Spleen (tissue), 7 donors: ENCODE measurements at regions not wholly inside any gene's neighbourhood (a gene's known extent, or its start where the extent isn't known, plus 50 kb on each side); places are given as distances from the start of the nearest gene placed in this dataset.

Experiments
- POLR2A ChIP-seq, 3 donors: fragments of 450-650 bp; IDR thresholded peaks; one replicate each; pipeline ENCODE4 v1.5.1; 2017; ENCODE audit warnings: antibody characterized with exemption in 3 of 3, mild to moderate bottlenecking in 1 of 3
- TF ChIP-seq, protein P1 (sequence below), 11 experiments: fragments of 200-600 bp in 7 of 11; fragments of 450-650 bp in 4 of 11; sonication (generic) in 4 of 11; IDR thresholded peaks in 8 of 11; conservative IDR thresholded peaks in 3 of 11; 1 replicate in 7 of 11; 2 replicates in 4 of 11; pipeline versions ENCODE4 v1.4.0 to v1.8.0; 2016 to 2021; ENCODE audit warnings: antibody characterized with exemption in 11 of 11, inconsistent platforms in 4 of 11, mild to moderate bottlenecking in 1 of 11
- donor health status: DM: no; HTN: no; CAD: no; lungs with moderate emphysema.
- donor health status: DM: no; HTN: no; CAD: no.
- donor health status: DM: no; HTN: no; CAD: no.

- TF ChIP-seq, protein P1, sequence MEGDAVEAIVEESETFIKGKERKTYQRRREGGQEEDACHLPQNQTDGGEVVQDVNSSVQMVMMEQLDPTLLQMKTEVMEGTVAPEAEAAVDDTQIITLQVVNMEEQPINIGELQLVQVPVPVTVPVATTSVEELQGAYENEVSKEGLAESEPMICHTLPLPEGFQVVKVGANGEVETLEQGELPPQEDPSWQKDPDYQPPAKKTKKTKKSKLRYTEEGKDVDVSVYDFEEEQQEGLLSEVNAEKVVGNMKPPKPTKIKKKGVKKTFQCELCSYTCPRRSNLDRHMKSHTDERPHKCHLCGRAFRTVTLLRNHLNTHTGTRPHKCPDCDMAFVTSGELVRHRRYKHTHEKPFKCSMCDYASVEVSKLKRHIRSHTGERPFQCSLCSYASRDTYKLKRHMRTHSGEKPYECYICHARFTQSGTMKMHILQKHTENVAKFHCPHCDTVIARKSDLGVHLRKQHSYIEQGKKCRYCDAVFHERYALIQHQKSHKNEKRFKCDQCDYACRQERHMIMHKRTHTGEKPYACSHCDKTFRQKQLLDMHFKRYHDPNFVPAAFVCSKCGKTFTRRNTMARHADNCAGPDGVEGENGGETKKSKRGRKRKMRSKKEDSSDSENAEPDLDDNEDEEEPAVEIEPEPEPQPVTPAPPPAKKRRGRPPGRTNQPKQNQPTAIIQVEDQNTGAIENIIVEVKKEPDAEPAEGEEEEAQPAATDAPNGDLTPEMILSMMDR (IDR thresholded peaks at IDR 0.05 in 8 of 11, conservative IDR thresholded peaks at IDR 0.05 in 3 of 11), result no peak
- TF ChIP-seq POLR2A (IDR thresholded peaks at IDR 0.05), result no peak
These were observed 1400.4 kb upstream of the PCDH7 start for GRCh38 chr4:29319663-29320340.
